Left lung (tissue), 4 donors: ENCODE measurements at regions not wholly inside any gene's neighbourhood (a gene's known extent, or its start where the extent isn't known, plus 50 kb on each side); places are given as distances from the start of the nearest gene placed in this dataset.

ENCODE experiments used
- ATAC-seq: fragments of 200-7000 bp; cut with Tn5 transposase; one replicate; pipeline ENCODE4 v1.9.1; 2020; ENCODE audit warnings: moderate library complexity
- DNase-seq, 4 donors: peaks; one replicate each; pipeline ENCODE4 v3.0.0-alpha.2; 2013 to 2020
- H3K27ac ChIP-seq, 2 donors: fragments of 200-600 bp; sonication (generic) in 1 of 2; one replicate each; pipeline versions ENCODE4 v1.5.0 to v1.8.0; 2020 to 2021
- H3K27me3 ChIP-seq, 2 donors: fragments of 200-600 bp; sonication (generic) in 1 of 2; one replicate each; pipeline versions ENCODE4 v1.5.0 to v1.8.0; 2020 to 2021
- H3K36me3 ChIP-seq, 2 donors: fragments of 200-600 bp; sonication (generic) in 1 of 2; one replicate each; pipeline versions ENCODE4 v1.5.0 to v1.8.0; 2020 to 2021
- H3K4me1 ChIP-seq, 2 donors: fragments of 200-600 bp; one replicate each; pipeline ENCODE4 v1.8.0; 2021
- H3K4me3 ChIP-seq, 2 donors: fragments of 200-600 bp; sonication (generic) in 1 of 2; one replicate each; pipeline versions ENCODE4 v1.5.0 to v1.8.0; 2020 to 2021; ENCODE audit warnings: mild to moderate bottlenecking in 1 of 2
- H3K9me3 ChIP-seq, 2 donors: fragments of 200-600 bp; sonication (generic) in 1 of 2; one replicate each; pipeline versions ENCODE4 v1.5.0 to v1.8.0; 2020 to 2021
- intact Hi-C, 2 donors: fragments of 100-400 bp; cut with DNase I; formaldehyde crosslinking; loops; one replicate each; pipeline versions ENCODE4 v1.11.2 to v1.14.2; 2022
- TF ChIP-seq, protein P1 (sequence below), 2 donors: fragments of 200-600 bp; sonication (generic) in 1 of 2; IDR thresholded peaks; one replicate each; pipeline versions ENCODE4 v1.5.0 to v1.8.0; 2021; ENCODE audit warnings: antibody characterized with exemption in 2 of 2
- donor health status: DM: no; HTN: yes; CAD: no.
- donor health status: DM: no; HTN: no; CAD: no.

DNA sequence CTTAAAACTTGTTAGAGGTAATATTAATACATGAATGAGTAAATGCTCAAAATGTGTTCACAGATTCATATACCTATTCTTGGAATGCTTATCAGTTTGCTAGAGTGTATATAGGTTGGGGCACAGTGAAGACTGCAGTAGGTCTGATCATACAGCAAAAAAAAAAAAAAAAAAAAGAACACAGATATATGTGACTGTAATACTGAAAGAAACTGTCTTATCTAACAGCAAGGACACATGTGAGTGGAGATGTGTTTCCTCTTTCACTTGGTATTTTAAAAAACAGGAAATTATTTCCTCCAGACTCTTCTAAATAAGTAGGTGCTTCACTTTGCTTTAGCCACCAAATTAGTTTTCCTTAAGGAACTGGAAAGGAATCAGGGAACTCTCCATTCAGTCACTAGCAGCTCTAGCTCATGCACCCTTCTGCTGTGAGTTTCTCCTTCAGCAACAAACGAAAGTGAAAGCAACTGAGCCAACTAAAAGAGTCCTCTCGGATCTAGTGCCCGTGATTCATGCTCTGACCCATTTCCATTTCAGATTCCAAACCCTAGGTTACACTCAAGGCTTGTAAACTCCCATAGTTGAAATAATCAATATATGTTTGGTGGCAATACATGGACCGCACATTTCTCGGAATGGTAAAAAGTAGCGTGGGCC lies 98.5 kb downstream of the DSEL start:
- intact Hi-C loops, result no loop called here
- H3K27ac ChIP-seq, result peak overlapping the region in 1 of 2 donors; percentile 11
- H3K4me3 ChIP-seq, result no peak overlapping the region
- H3K9me3 ChIP-seq, result no peaks in the 10 kb centered on the region
- DNase-seq (no peak), ATAC-seq (peak; percentile 73)
- TF ChIP-seq, protein P1, sequence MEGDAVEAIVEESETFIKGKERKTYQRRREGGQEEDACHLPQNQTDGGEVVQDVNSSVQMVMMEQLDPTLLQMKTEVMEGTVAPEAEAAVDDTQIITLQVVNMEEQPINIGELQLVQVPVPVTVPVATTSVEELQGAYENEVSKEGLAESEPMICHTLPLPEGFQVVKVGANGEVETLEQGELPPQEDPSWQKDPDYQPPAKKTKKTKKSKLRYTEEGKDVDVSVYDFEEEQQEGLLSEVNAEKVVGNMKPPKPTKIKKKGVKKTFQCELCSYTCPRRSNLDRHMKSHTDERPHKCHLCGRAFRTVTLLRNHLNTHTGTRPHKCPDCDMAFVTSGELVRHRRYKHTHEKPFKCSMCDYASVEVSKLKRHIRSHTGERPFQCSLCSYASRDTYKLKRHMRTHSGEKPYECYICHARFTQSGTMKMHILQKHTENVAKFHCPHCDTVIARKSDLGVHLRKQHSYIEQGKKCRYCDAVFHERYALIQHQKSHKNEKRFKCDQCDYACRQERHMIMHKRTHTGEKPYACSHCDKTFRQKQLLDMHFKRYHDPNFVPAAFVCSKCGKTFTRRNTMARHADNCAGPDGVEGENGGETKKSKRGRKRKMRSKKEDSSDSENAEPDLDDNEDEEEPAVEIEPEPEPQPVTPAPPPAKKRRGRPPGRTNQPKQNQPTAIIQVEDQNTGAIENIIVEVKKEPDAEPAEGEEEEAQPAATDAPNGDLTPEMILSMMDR (IDR thresholded peaks at IDR 0.05), result no peak
- H3K36me3 ChIP-seq, result no peaks in the 10 kb centered on the region
- H3K27me3 ChIP-seq, result no peaks in the 10 kb centered on the region
- no peaks in the 10 kb centered on the region for H3K4me1 ChIP-seq

DNA sequence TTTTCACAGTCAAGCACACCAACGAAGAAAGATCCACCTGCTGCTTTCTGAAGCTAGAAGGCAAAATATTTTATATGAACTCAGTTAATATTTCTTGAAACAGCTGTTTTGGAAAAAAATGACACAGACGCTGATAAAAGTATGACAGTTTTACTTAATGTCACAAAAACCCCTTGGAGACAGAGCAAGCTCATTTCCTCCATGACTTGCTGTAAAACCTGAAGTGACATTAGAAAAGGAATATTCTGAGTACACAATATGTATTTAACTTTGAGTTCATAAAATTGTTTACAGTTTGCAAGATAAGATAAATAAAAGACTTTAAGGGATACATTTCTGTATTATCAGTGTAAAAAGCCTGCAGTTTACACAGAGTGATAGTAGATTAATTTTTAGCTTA lies 105.4 kb downstream of the DSEL start:
- Histone ChIP-seq H3K4me3 (no peak overlapping the region), H3K27me3 (no peaks in the 10 kb centered on the region), H3K36me3 (no peaks in the 10 kb centered on the region), H3K27ac (no peak overlapping the region), H3K4me1 (no peaks in the 10 kb centered on the region), H3K9me3 (no peaks in the 10 kb centered on the region)
- TF ChIP-seq, protein P1 (IDR thresholded peaks at IDR 0.05), result no peak
- intact Hi-C loops, result no loop called here
- ATAC-seq, result no peak
- no peak for DNase-seq

DNA sequence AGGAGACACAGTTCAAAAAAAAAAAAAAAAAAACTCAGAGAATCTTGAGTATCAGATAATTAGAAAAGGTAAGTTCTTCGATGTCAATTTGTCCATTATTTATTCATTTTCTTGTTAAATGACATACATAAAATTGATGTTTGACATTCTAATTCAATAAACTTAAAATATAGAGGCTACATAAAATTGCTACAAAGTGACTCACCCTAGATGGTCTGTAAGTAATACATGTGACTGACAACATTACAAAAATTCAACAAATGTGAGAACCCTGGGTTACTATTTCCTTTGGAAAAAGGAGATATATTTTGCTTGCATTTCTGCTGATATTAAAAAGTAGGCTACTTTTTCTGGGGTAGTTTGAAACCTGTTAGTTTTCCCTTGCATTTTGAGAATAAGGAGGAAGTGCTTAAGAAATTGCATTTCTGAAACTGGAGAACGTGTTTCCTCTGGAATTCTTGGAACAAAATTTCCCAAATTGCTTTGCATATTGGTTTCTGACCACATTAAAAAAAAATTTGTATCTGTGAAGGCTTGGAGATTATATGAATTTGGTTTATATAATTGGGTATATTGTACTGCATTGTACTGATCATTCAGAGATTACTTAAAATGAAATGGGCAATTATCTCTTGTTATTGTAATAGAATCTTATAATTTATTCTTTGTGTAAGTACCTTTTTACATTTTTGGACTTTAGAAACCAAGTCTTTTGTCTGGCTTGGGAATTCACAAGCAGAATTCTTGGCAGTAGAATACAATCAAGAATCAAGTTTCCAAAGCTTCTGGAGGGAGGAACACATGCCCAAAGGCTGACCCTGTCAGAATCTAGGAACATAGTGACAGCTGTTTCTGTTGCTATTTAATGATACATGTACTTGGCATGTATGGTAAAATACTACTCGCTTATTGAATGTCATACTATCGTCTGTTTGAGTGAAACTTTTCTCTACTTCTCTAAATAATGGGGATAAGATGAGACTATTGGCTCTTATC lies 106.1 kb downstream of the DSEL start:
- Histone ChIP-seq H3K27me3 (no peaks in the 10 kb centered on the region), H3K9me3 (no peaks in the 10 kb centered on the region), H3K4me1 (no peaks in the 10 kb centered on the region), H3K4me3 (no peak overlapping the region), H3K27ac (no peak overlapping the region), H3K36me3 (no peaks in the 10 kb centered on the region)
- ATAC-seq, result no peak
- intact Hi-C loops, result no loop called here
- no peak for DNase-seq
- TF ChIP-seq, protein P1 (IDR thresholded peaks at IDR 0.05), result no peak

DNA sequence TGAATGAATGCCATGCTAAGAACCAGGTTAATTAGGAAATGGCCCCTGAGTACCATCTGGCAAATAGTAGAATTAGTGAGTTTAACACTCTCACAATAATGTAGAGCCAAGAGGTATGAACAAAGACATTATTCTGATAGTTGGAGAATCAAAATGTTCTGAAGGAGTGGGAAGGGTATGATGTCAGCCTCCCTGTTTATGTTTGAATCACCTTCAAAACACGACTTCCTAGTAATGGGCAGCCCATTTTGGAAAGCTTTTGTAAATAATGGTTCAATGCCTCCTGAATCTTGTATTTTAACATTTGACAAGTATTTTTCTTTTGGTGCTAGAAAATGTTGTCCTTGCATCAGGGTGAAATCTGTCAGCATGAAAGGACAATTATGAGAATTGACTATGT lies 108.3 kb downstream of the DSEL start:
- intact Hi-C loops, result no loop called here
- Histone ChIP-seq H3K36me3 (no peaks in the 10 kb centered on the region), H3K4me3 (no peak overlapping the region), H3K27ac (no peak overlapping the region), H3K27me3 (no peaks in the 10 kb centered on the region), H3K4me1 (no peaks in the 10 kb centered on the region), H3K9me3 (no peaks in the 10 kb centered on the region)
- ATAC-seq (no peak), DNase-seq (no peak)
- TF ChIP-seq, protein P1 (IDR thresholded peaks at IDR 0.05), result no peak

DNA sequence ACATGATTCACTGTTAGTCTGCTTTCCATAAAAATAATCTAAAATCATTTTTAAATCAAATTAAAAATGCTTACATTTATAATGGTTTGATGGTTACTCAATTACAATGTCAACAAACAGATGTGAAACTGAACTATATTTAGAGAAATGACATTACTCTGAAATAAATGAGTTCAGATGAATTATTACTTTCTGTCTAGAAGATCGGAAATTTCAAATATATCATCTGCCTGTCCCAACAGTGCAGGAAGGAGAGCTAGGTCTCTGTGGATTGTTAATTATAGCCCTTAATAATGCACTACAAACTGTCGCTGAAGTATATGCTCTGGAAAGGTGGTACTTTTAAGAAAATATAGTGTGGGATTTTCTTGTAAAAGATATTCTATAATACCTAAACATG lies 109.8 kb downstream of the DSEL start:
- no peaks in the 10 kb centered on the region for H3K4me1 ChIP-seq
- no peak overlapping the region for H3K27ac ChIP-seq
- TF ChIP-seq, protein P1 (IDR thresholded peaks at IDR 0.05), result no peak
- no peaks in the 10 kb centered on the region for H3K36me3 ChIP-seq
- intact Hi-C loops, result no loop called here
- H3K4me3 ChIP-seq, result no peak overlapping the region
- H3K27me3 ChIP-seq, result no peaks in the 10 kb centered on the region
- ATAC-seq (no peak), DNase-seq (no peak)
- H3K9me3 ChIP-seq, result no peaks in the 10 kb centered on the region
